H1 (cell line): ENCODE measurements at regions not wholly inside any gene's neighbourhood (a gene's known extent, or its start where the extent isn't known, plus 50 kb on each side); places are given as distances from the start of the nearest gene placed in this dataset.

Experiments
- CTCF ChIA-PET: fragments of 300-600 bp; sonication (Branson Sonifier 250); formaldehyde crosslinking; loops from one replicate; lab custom pipeline; 2021; ENCODE audit not compliant: partially characterized antibody; lab: Charles Lee
- POLR2A ChIA-PET: fragments of 300-600 bp; sonication (Branson Sonifier 250); formaldehyde crosslinking; loops from one replicate; lab custom pipeline; 2021; ENCODE audit warnings: inconsistent platforms; ENCODE audit not compliant: partially characterized antibody; lab: Charles Lee
- DNase-seq, 2 experiments: peaks; one replicate each; pipeline versions ENCODE4 v3.0.0 to v3.0.0-alpha.2; 2010 to 2022; ENCODE audit warnings: low spot score in 2 of 2, low read depth in 1 of 2, mixed read lengths in 1 of 2
- FAIRE-seq: peaks from 2 replicates; lab custom pipeline; 2011; peaks lifted over from hg19 to GRCh38; lab: Jason Lieb, UNC
- H2AFZ ChIP-seq: 2 replicates; pipeline ENCODE4 v1.8.1; 2012; ENCODE audit warnings: low read length, inconsistent platforms
- H2AK5ac ChIP-seq: 2 replicates; pipeline ENCODE4 v1.6.1; 2013; ENCODE audit warnings: low read depth, low read length
- H2BK120ac ChIP-seq: replicated peaks from 2 replicates; pipeline ENCODE3; 2013; ENCODE audit warnings: low read depth, low read length, inconsistent platforms
- H2BK12ac ChIP-seq: 2 replicates; pipeline ENCODE4 v1.6.1; 2013; ENCODE audit warnings: low read depth, low read length
- H2BK15ac ChIP-seq: 2 replicates; pipeline ENCODE4 v1.6.1; 2013; ENCODE audit warnings: low read length
- H2BK20ac ChIP-seq: 2 replicates; pipeline ENCODE4 v1.6.1; 2013; ENCODE audit warnings: low read length
- H2BK5ac ChIP-seq: 2 replicates; pipeline ENCODE4 v1.6.1; 2013; ENCODE audit warnings: low read depth, low read length
- H3K14ac ChIP-seq: 2 replicates; pipeline ENCODE4 v1.6.1; 2013; ENCODE audit warnings: inconsistent platforms; ENCODE audit not compliant: insufficient read length
- H3K18ac ChIP-seq: 2 replicates; pipeline ENCODE4 v1.6.1; 2013; ENCODE audit warnings: low read length; ENCODE audit errors: extremely low read depth
- H3K23ac ChIP-seq: 2 replicates; pipeline ENCODE4 v1.6.1; 2013; ENCODE audit warnings: inconsistent platforms; ENCODE audit not compliant: insufficient read length
- H3K23me2 ChIP-seq: 2 replicates; pipeline ENCODE4 v1.6.1; 2013; ENCODE audit warnings: low read depth, low read length
- H3K27ac ChIP-seq: 2 replicates; pipeline ENCODE4 v1.6.1; 2011; ENCODE audit warnings: low read depth, low read length, inconsistent platforms
- H3K27me3 ChIP-seq, 4 experiments: replicated peaks in 1 of 4; 1 replicate in 1 of 4; 2 replicates in 3 of 4; pipeline versions ENCODE4 v1.6.1 to v1.8.1; 2011 to 2013; ENCODE audit warnings: low read length in 3 of 4, mild to moderate bottlenecking in 3 of 4, inconsistent platforms in 2 of 4, mixed read lengths in 2 of 4, moderate library complexity in 1 of 4; ENCODE audit not compliant: control insufficient read depth in 3 of 4, insufficient read depth in 3 of 4; ENCODE audit errors: extremely low read depth in 1 of 4
- H3K36me3 ChIP-seq, 4 experiments: 2 replicates each; pipeline versions ENCODE4 v1.6.1 to v1.8.1; 2011 to 2013; ENCODE audit warnings: mild to moderate bottlenecking in 4 of 4, low read length in 3 of 4, moderate library complexity in 2 of 4, control low read depth in 1 of 4, inconsistent platforms in 1 of 4; ENCODE audit not compliant: insufficient read depth in 4 of 4, control insufficient read depth in 2 of 4
- H3K4ac ChIP-seq: replicated peaks from 2 replicates; pipeline ENCODE3; 2013; ENCODE audit warnings: low read length, low read depth, mixed read lengths, inconsistent platforms; ENCODE audit not compliant: insufficient read length
- H3K4me1 ChIP-seq, 4 experiments: replicated peaks in 1 of 4; 1 replicate in 1 of 4; 2 replicates in 3 of 4; pipeline versions ENCODE4 v1.6.1 to v1.8.1; 2011 to 2013; ENCODE audit warnings: low read length in 3 of 4, inconsistent platforms in 2 of 4, mixed read lengths in 1 of 4; ENCODE audit not compliant: insufficient read depth in 4 of 4, control insufficient read depth in 3 of 4
- H3K4me2 ChIP-seq, 2 experiments: 2 replicates each; pipeline versions ENCODE4 v1.6.1 to v1.8.1; 2011 to 2013; ENCODE audit warnings: low read depth in 2 of 2, low read length in 2 of 2, control low read depth in 1 of 2, inconsistent platforms in 1 of 2, mild to moderate bottlenecking in 1 of 2; ENCODE audit not compliant: insufficient read depth in 1 of 2
- H3K4me3 ChIP-seq, 4 experiments: fragments of 200-600, 300-600 bp in 1 of 4; sonication (generic), shearing (Covaris generic), sonication (Bioruptor Twin) in 1 of 4; 2 replicates each; pipeline versions ENCODE4 v1.5.1 to v1.8.1; 2011 to 2016; ENCODE audit warnings: low read length in 4 of 4, low read depth in 3 of 4, control low read depth in 2 of 4, inconsistent platforms in 2 of 4, mild to moderate bottlenecking in 2 of 4, mixed read lengths in 1 of 4, moderate library complexity in 1 of 4; ENCODE audit not compliant: insufficient read depth in 2 of 4; ENCODE audit errors: extremely low read depth in 1 of 4
- H3K56ac ChIP-seq: replicated peaks from 2 replicates; pipeline ENCODE3; 2013; ENCODE audit warnings: low read depth, mild to moderate bottlenecking, mixed read lengths, low read length, inconsistent platforms; ENCODE audit not compliant: insufficient read length
- H3K79me1 ChIP-seq: 2 replicates; pipeline ENCODE4 v1.6.1; 2013; ENCODE audit warnings: low read depth, low read length, control low read depth
- H3K79me2 ChIP-seq, 2 experiments: 2 replicates each; pipeline versions ENCODE4 v1.6.1 to v1.8.1; 2012 to 2013; ENCODE audit warnings: low read length in 2 of 2, mild to moderate bottlenecking in 2 of 2, inconsistent platforms in 1 of 2; ENCODE audit not compliant: insufficient read depth in 2 of 2, control insufficient read depth in 1 of 2
- H3K9ac ChIP-seq, 4 experiments: replicated peaks in 1 of 4; 1 replicate in 1 of 4; 2 replicates in 3 of 4; pipeline versions ENCODE4 v1.6.1 to v1.8.1; 2011 to 2013; ENCODE audit warnings: low read depth in 3 of 4, low read length in 3 of 4, control low read depth in 2 of 4, mild to moderate bottlenecking in 2 of 4, moderate library complexity in 2 of 4, inconsistent platforms in 1 of 4; ENCODE audit errors: extremely low read depth in 1 of 4
- H3K9me3 ChIP-seq, 2 experiments: 2 replicates each; pipeline versions ENCODE4 v1.6.1 to v1.8.1; 2012 to 2013; ENCODE audit warnings: mild to moderate bottlenecking in 2 of 2, moderate library complexity in 2 of 2, control low read depth in 1 of 2, inconsistent platforms in 1 of 2, low read depth in 1 of 2, low read length in 1 of 2, mixed read lengths in 1 of 2; ENCODE audit not compliant: insufficient read depth in 2 of 2
- H4K20me1 ChIP-seq, 2 experiments: replicated peaks in 1 of 2; 2 replicates each; pipeline versions ENCODE3 to v1.8.1; 2011 to 2013; ENCODE audit warnings: inconsistent platforms in 2 of 2, low read length in 2 of 2, mild to moderate bottlenecking in 1 of 2; ENCODE audit not compliant: insufficient read depth in 2 of 2, control insufficient read depth in 1 of 2
- H4K5ac ChIP-seq: 2 replicates; pipeline ENCODE4 v1.6.1; 2013; ENCODE audit warnings: low read length, low read depth, mixed read lengths, inconsistent platforms; ENCODE audit not compliant: insufficient read length
- H4K8ac ChIP-seq: 2 replicates; pipeline ENCODE4 v1.8.0; 2013; ENCODE audit warnings: mild to moderate bottlenecking, moderate library complexity, low read length, inconsistent platforms; ENCODE audit not compliant: insufficient read depth; ENCODE audit errors: extremely low read depth
- H4K91ac ChIP-seq: replicated peaks from 2 replicates; pipeline ENCODE3; 2013; ENCODE audit warnings: low read length, mixed read lengths, inconsistent platforms; ENCODE audit not compliant: insufficient read length
- SRF ChIP-seq: IDR thresholded peaks from 2 replicates; pipeline ENCODE4 v1.6.1; 2011; ENCODE audit warnings: mild to moderate bottlenecking, low read depth, low read length, moderate library complexity
- WGBS, 2 experiments: shearing (Covaris generic) in 1 of 2; methylation state at CpG; one replicate each; pipeline versions ENCODE4 v1.1.6 to v1.1.7; 2013 to 2015; ENCODE audit warnings: low lambda C conversion rate in 2 of 2, mixed read lengths in 2 of 2, inconsistent platforms in 1 of 2, low coverage in 1 of 2, missing lambda C conversion rate in 1 of 2; ENCODE audit not compliant: insufficient replicate concordance in 2 of 2, insufficient coverage in 1 of 2, insufficient read length in 1 of 2; ENCODE audit errors: extremely low coverage in 1 of 2, missing lambda C conversion rate in 1 of 2; 5-methylcytosine and 5-hydroxymethylcytosine counted together
- TF ChIP-seq, protein P1 (sequence below): IDR thresholded peaks from 2 replicates; pipeline ENCODE4 v1.6.1; 2012; ENCODE audit warnings: inconsistent platforms

DNA sequence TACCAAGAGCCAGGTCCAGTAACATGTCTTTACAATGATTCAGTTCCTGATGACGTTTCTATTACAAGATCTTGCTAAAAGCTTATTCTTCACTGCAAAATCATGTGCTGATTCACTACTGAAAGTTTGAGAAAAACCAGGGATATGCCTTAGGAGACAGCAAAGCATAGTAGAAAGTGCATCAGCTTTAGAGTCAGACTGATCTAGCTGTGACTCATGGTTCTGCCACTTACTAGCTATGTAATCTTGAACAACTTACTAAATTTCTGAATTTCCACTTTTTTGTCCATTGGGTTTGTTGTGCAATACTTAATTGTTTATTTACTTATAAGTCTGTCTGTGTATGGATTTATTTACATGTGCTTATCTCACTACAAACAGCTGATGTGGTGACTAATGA lies 198.5 kb upstream of the RSPO3 start:
- Histone ChIP-seq H2BK15ac (no peak overlapping the region), H4K5ac (no peak overlapping the region), H3K4me3 (no peak overlapping the region), H4K91ac (no peak overlapping the region), H3K4me2 (no peak overlapping the region), H2AK5ac (no peak overlapping the region), H2BK12ac (no peak overlapping the region), H3K27ac (no peak overlapping the region), H2BK20ac (no peak overlapping the region), H4K20me1 (no peaks in the 10 kb centered on the region), H2AFZ (no peak overlapping the region), H3K79me2 (no peaks in the 10 kb centered on the region), H3K14ac (no peak overlapping the region), H2BK5ac (no peak overlapping the region), H3K9me3 (no peaks in the 10 kb centered on the region), H2BK120ac (no peak overlapping the region), H3K4me1 (no peaks in the 10 kb centered on the region), H4K8ac (no peak overlapping the region), H3K27me3 (no peaks in the 10 kb centered on the region), H3K9ac (no peak overlapping the region), H3K23me2 (no peaks in the 10 kb centered on the region), H3K4ac (no peak overlapping the region), H3K56ac (no peak overlapping the region), H3K79me1 (no peaks in the 10 kb centered on the region), H3K36me3 (no peaks in the 10 kb centered on the region), H3K18ac (no peak overlapping the region), H3K23ac (no peak overlapping the region)
- POLR2A ChIA-PET: no interaction called here
- DNase-seq (no peak), FAIRE-seq (no peak)
- CTCF ChIA-PET: no interaction called here
- 89% methylated on average over 1 of the region's 1 CpG; no CpG with 5 or more reads in 1 of the 2 experiments for WGBS, 2 experiments
- TF ChIP-seq, protein P1, sequence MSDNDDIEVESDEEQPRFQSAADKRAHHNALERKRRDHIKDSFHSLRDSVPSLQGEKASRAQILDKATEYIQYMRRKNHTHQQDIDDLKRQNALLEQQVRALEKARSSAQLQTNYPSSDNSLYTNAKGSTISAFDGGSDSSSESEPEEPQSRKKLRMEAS: no peak
- TF ChIP-seq SRF: no peak
